Mesenchymal stem cell (in vitro differentiated cells and primary cell): ENCODE measurements at regions not wholly inside any gene's neighbourhood (a gene's known extent, or its start where the extent isn't known, plus 50 kb on each side); places are given as distances from the start of the nearest gene placed in this dataset.

ENCODE experiments used
- DNase-seq: peaks from one replicate; pipeline ENCODE4 v3.0.0-alpha.2; 2013
- H2AFZ ChIP-seq: one replicate; pipeline ENCODE4 v1.6.1; 2013; ENCODE audit warnings: low read depth, mild to moderate bottlenecking, control low read depth, inconsistent platforms, low read length, moderate library complexity
- H2AK5ac ChIP-seq: 2 replicates; pipeline ENCODE4 v1.6.1; 2013; ENCODE audit warnings: low read length, moderate library complexity, mild to moderate bottlenecking, inconsistent platforms; ENCODE audit not compliant: severe bottlenecking
- H2BK120ac ChIP-seq: one replicate; pipeline ENCODE4 v1.6.1; 2013; ENCODE audit warnings: low read depth, mild to moderate bottlenecking, inconsistent platforms, low read length, moderate library complexity
- H2BK12ac ChIP-seq, 2 experiments: one replicate each; pipeline ENCODE4 v1.6.1; 2013; ENCODE audit warnings: inconsistent platforms in 2 of 2, low read length in 2 of 2, mild to moderate bottlenecking in 2 of 2, moderate library complexity in 2 of 2, control low read depth in 1 of 2
- H2BK15ac ChIP-seq: one replicate; pipeline ENCODE4 v1.6.1; 2013; ENCODE audit warnings: mild to moderate bottlenecking, low read depth, inconsistent platforms; ENCODE audit not compliant: poor library complexity, severe bottlenecking
- H2BK5ac ChIP-seq: 2 replicates; pipeline ENCODE4 v1.6.1; 2013; ENCODE audit warnings: low read depth, mild to moderate bottlenecking, low read length, control low read depth, inconsistent platforms; ENCODE audit not compliant: poor library complexity, severe bottlenecking
- H3K14ac ChIP-seq, 2 experiments: one replicate each; pipeline ENCODE4 v1.6.1; 2013; ENCODE audit warnings: inconsistent platforms in 2 of 2, low read length in 2 of 2, control low read depth in 1 of 2, mild to moderate bottlenecking in 1 of 2, moderate library complexity in 1 of 2
- H3K18ac ChIP-seq, 2 experiments: one replicate each; pipeline ENCODE4 v1.6.1; 2013; ENCODE audit warnings: inconsistent platforms in 2 of 2, low read length in 2 of 2, control low read depth in 1 of 2, low read depth in 1 of 2, mild to moderate bottlenecking in 1 of 2
- H3K23ac ChIP-seq, 2 experiments: one replicate each; pipeline ENCODE4 v1.6.1; 2013; ENCODE audit warnings: inconsistent platforms in 2 of 2, low read length in 2 of 2, mild to moderate bottlenecking in 2 of 2, moderate library complexity in 2 of 2, control low read depth in 1 of 2
- H3K27ac ChIP-seq: 2 replicates; pipeline ENCODE4 v1.5.1; 2013; ENCODE audit warnings: mild to moderate bottlenecking, moderate library complexity, low read length, control low read depth, inconsistent platforms; ENCODE audit not compliant: poor library complexity, severe bottlenecking
- H3K27me3 ChIP-seq, 2 experiments: 2 replicates each; pipeline versions ENCODE4 v1.6.1 to v1.7.0; 2013; ENCODE audit warnings: low read length in 2 of 2, mild to moderate bottlenecking in 2 of 2, moderate library complexity in 2 of 2, control low read depth in 1 of 2, inconsistent platforms in 1 of 2; ENCODE audit not compliant: control insufficient read depth in 1 of 2, insufficient read depth in 1 of 2
- H3K36me3 ChIP-seq, 2 experiments: 2 replicates each; pipeline versions ENCODE4 v1.6.1 to v1.7.0; 2013; ENCODE audit warnings: low read length in 2 of 2, control low read depth in 1 of 2, inconsistent platforms in 1 of 2, low read depth in 1 of 2, mild to moderate bottlenecking in 1 of 2; ENCODE audit not compliant: insufficient read depth in 2 of 2, control insufficient read depth in 1 of 2
- H3K4ac ChIP-seq, 2 experiments: one replicate each; pipeline ENCODE4 v1.6.1; 2013; ENCODE audit warnings: inconsistent platforms in 2 of 2, low read length in 2 of 2, mild to moderate bottlenecking in 2 of 2, moderate library complexity in 2 of 2, control low read depth in 1 of 2, low read depth in 1 of 2
- H3K4me1 ChIP-seq: 2 replicates; pipeline ENCODE4 v1.6.1; 2013; ENCODE audit warnings: low read depth, low read length, control low read depth; ENCODE audit not compliant: control insufficient read depth, insufficient read depth
- H3K4me2 ChIP-seq: 2 replicates; pipeline ENCODE4 v1.6.1; 2013; ENCODE audit warnings: low read length, mild to moderate bottlenecking, inconsistent platforms; ENCODE audit not compliant: poor library complexity, severe bottlenecking
- H3K4me3 ChIP-seq, 2 experiments: 2 replicates each; pipeline versions ENCODE4 v1.5.1 to v1.7.0; 2013; ENCODE audit warnings: low read length in 2 of 2, mild to moderate bottlenecking in 2 of 2, control low read depth in 1 of 2, low read depth in 1 of 2; ENCODE audit not compliant: insufficient read depth in 1 of 2
- H3K79me1 ChIP-seq: replicated peaks from 2 replicates; pipeline ENCODE4 v1.6.1; 2013; ENCODE audit warnings: mild to moderate bottlenecking, control low read depth, low read length, inconsistent platforms; ENCODE audit not compliant: poor library complexity, severe bottlenecking
- H3K9ac ChIP-seq: 2 replicates; pipeline ENCODE4 v1.7.0; 2013; ENCODE audit warnings: mild to moderate bottlenecking, low read length, moderate library complexity
- H3K9me3 ChIP-seq: 2 replicates; pipeline ENCODE4 v1.7.0; 2013; ENCODE audit warnings: mild to moderate bottlenecking, low read length; ENCODE audit not compliant: control insufficient read depth
- H4K8ac ChIP-seq: one replicate; pipeline ENCODE4 v1.6.1; 2013; ENCODE audit warnings: inconsistent platforms, mild to moderate bottlenecking, low read length, moderate library complexity
- H4K91ac ChIP-seq: one replicate; pipeline ENCODE4 v1.6.1; 2013; ENCODE audit warnings: mild to moderate bottlenecking, low read length, inconsistent platforms
- WGBS: methylation state at CpG from one replicate; pipeline ENCODE4 v1.1.7; 2013; ENCODE audit warnings: mixed read lengths; 5-methylcytosine and 5-hydroxymethylcytosine counted together

DNA sequence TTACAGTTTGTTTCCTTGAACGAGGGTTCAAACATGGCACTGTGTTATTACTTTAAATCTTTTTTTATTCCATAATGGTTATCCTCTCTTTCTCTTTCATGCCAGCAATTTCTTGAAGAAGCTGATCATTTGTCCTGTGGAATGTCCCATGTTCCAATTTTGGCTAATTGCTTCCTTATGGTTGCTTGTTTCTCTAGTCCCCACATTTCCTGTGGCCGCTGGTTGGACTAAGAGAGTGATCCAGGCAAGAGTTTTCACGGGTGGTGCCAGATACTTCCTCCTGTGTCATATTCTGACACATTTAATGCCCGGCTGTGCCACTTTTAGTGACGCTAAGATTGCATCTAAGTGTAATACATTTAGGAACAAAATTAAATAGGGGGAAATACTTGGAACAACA lies 83.8 kb upstream of the FAM169A start:
- Histone ChIP-seq H3K23ac (no peak overlapping the region), H3K9me3 (no peaks in the 10 kb centered on the region), H2BK12ac (peak overlapping the region in 1 of 2 experiments; percentile 49), H3K4me2 (no peak overlapping the region), H3K9ac (peak overlapping the region; percentile 20), H2AFZ (no peak overlapping the region), H3K79me1 (peaks cover 5% of the 10 kb centered on the region), H2BK120ac (peak overlapping the region; percentile 76), H3K36me3 (no peaks in the 10 kb centered on the region), H2AK5ac (peak overlapping the region; percentile 51), H3K18ac (no peak overlapping the region), H2BK15ac (no peak overlapping the region), H3K27me3 (no peaks in the 10 kb centered on the region), H3K4me1 (peaks cover 23% of the 10 kb centered on the region), H3K27ac (peak overlapping the region; percentile 63), H3K14ac (no peak overlapping the region), H2BK5ac (peak overlapping the region; percentile 15), H3K4ac (peak overlapping the region in 1 of 2 experiments; percentile 13), H4K8ac (no peak overlapping the region), H4K91ac (no peak overlapping the region), H3K4me3 (no peak overlapping the region)
- no peak for DNase-seq
- WGBS = 38% methylated on average over 1 of the region's 5 CpGs

DNA sequence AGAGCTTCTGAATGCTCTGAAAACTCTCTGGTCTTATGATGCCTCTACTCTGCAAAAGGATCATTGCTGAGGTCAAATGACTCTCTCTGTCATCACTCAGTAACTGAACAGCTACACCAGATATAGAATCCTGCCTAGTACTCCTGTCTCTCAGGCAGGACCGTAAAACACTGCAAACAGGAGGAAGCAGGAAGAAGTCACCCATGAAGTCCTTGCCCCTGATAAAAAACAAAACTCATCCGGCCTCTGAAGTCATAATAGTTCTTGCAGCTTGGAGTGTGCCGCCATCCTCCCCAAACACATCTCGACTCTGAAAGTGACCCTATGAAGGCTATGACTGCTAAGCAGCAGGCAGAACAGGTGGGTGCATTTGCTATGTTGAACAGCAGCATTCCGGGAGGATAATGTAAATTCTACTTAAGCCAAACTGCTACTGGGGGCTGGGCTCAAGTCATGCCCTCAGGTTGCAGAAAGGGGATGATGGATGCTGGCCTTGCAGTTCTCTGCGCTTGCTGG lies 81.9 kb upstream of the FAM169A start:
- peak overlapping the region; percentile 88 for H4K8ac ChIP-seq
- H3K9me3 ChIP-seq = no peaks in the 10 kb centered on the region
- peak; percentile 77 for DNase-seq
- peak overlapping the region; percentile 51 for H3K4me2 ChIP-seq
- H3K4ac ChIP-seq = peak overlapping the region; percentile 92 to 98
- H2AFZ ChIP-seq = no peak overlapping the region
- H3K4me3 ChIP-seq = peak overlapping the region in 1 of 2 experiments; percentile 30
- peak overlapping the region; percentile 5 for H3K9ac ChIP-seq
- H3K4me1 ChIP-seq = peaks cover 13% of the 10 kb centered on the region
- H3K36me3 ChIP-seq = no peaks in the 10 kb centered on the region
- peak overlapping the region; percentile 96 for H2AK5ac ChIP-seq
- peaks cover 1% of the 10 kb centered on the region for H3K79me1 ChIP-seq
- H2BK120ac ChIP-seq = no peak overlapping the region
- H2BK12ac ChIP-seq = peak overlapping the region; percentile 98 to 100
- peak overlapping the region in 1 of 2 experiments; percentile 37 for H3K23ac ChIP-seq
- peak overlapping the region; percentile 68 for H2BK5ac ChIP-seq
- peak overlapping the region; percentile 97 for H4K91ac ChIP-seq
- peak overlapping the region; percentile 96 for H3K27ac ChIP-seq
- 37% methylated on average over 6 of the region's 6 CpGs for WGBS
- peak overlapping the region; percentile 87 to 88 for H3K18ac ChIP-seq
- H3K14ac ChIP-seq = peak overlapping the region in 1 of 2 experiments; percentile 93
- peaks cover 0 to 6% of the 10 kb centered on the region in 2 experiments for H3K27me3 ChIP-seq
- no peak overlapping the region for H2BK15ac ChIP-seq

DNA sequence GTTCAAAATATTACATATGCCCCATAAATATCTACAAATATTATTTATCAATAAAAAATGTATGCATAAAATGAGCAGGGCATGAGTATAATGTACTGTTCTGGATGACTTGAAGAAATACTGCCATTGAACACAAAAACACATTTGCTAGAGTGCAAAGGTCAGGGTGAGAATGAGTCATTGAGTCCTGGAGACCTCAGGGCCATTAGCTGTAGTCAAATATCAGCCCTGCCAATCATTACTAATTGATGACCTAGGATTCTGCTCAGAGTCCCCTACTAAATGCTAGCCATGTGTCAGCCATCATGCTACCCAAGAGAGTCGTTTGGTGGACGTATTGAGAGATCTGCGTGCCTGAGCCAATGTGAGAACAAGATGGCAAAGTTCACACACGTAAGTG lies 80.3 kb upstream of the FAM169A start:
- no peak overlapping the region for H3K23ac ChIP-seq
- H3K4ac ChIP-seq = no peak overlapping the region
- no peak for DNase-seq
- no peaks in the 10 kb centered on the region for H3K79me1 ChIP-seq
- H3K27me3 ChIP-seq = peaks cover 0 to 6% of the 10 kb centered on the region in 2 experiments
- peak overlapping the region; percentile 42 for H4K8ac ChIP-seq
- H3K4me3 ChIP-seq = no peak overlapping the region
- H3K4me2 ChIP-seq = no peak overlapping the region
- no peak overlapping the region for H3K14ac ChIP-seq
- H2BK5ac ChIP-seq = no peak overlapping the region
- H2BK15ac ChIP-seq = peak overlapping the region; percentile 60
- no peaks in the 10 kb centered on the region for H3K36me3 ChIP-seq
- no peak overlapping the region for H3K9ac ChIP-seq
- H3K27ac ChIP-seq = no peak overlapping the region
- peak overlapping the region; percentile 74 for H2AK5ac ChIP-seq
- H3K9me3 ChIP-seq = no peaks in the 10 kb centered on the region
- H3K18ac ChIP-seq = no peak overlapping the region
- H2BK120ac ChIP-seq = no peak overlapping the region
- H2BK12ac ChIP-seq = peak overlapping the region in 1 of 2 experiments; percentile 61
- H2AFZ ChIP-seq = no peak overlapping the region
- WGBS = 89% methylated on average over 4 of the region's 4 CpGs
- H3K4me1 ChIP-seq = peaks cover 12% of the 10 kb centered on the region
- H4K91ac ChIP-seq = no peak overlapping the region

DNA sequence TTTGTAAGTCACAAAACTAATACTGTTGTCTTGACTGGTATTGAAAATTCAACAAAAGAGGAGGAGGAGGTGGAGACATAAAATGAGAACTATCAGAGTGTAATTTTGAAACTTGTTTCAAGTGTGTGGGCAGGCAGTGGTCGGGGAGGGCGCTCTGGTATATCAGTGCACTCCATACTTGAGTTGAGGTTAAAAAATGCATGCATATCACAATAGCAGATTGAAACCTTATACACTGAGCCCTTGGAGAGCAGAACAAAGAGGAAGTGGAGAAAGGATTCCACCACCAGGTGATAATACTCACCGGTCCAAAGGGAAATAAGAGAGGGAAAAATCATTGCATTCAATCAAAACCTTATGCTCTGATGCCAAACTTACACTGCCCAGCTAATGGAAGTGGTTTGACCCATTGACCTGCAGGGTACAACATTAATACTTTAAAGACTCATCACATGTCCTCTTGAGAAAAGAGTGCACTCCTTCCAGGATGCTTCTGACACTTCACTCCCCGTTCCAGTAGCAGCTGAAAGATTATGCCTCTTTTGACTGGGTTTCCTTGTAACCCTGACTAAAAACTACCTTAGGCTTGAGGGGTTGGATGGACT lies 79.5 kb upstream of the FAM169A start:
- Histone ChIP-seq H2BK15ac (no peak overlapping the region), H2BK120ac (no peak overlapping the region), H3K23ac (no peak overlapping the region), H2BK12ac (no peak overlapping the region), H4K91ac (no peak overlapping the region), H3K14ac (no peak overlapping the region), H2AFZ (no peak overlapping the region), H3K79me1 (no peaks in the 10 kb centered on the region), H3K36me3 (no peaks in the 10 kb centered on the region), H3K4me1 (peaks cover 12% of the 10 kb centered on the region), H3K4ac (no peak overlapping the region), H3K9ac (no peak overlapping the region), H2BK5ac (no peak overlapping the region), H3K27me3 (peaks cover 0 to 6% of the 10 kb centered on the region in 2 experiments), H3K27ac (no peak overlapping the region), H2AK5ac (peak overlapping the region; percentile 57), H3K18ac (peak overlapping the region in 1 of 2 experiments; percentile 40), H4K8ac (no peak overlapping the region), H3K4me3 (no peak overlapping the region), H3K4me2 (no peak overlapping the region), H3K9me3 (no peaks in the 10 kb centered on the region)
- 44% methylated on average over 2 of the region's 4 CpGs for WGBS
- no peak for DNase-seq
